C4-2B (cell line): ENCODE measurements at regions not wholly inside any gene's neighbourhood (a gene's known extent, or its start where the extent isn't known, plus 50 kb on each side); places are given as distances from the start of the nearest gene placed in this dataset.

Source experiments
- H3K27ac ChIP-seq: fragments of 450-650 bp; 2 replicates; pipeline ENCODE4 v1.5.1; 2017
- CTCF ChIP-seq: fragments of 450-650 bp; conservative IDR thresholded peaks from 2 replicates; pipeline ENCODE4 v1.5.1; 2017; ENCODE audit warnings: mild to moderate bottlenecking
- ZFX ChIP-seq: fragments of 450-650 bp; IDR thresholded peaks from 2 replicates; pipeline ENCODE4 v1.6.1; 2017

DNA sequence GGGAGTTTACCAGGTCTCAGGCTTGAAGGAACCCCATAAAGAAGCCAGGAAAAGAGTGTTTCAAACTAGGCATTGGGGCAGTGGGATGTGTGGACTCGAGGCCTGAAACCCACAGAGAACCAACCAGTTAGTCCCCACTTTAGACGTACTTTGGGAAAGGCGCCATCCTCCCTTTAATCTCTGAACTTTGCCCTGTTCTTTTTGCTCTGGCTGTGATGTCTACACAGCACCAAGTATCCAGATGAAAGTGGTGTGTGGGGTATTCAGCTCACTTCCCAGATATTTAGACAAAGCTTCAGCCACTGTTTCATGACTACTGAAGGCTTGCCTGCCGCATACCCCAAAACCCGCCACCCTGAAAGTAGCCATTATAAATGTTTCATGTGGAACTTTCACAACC lies 116.9 kb upstream of the IRX5 start:
- H3K27ac ChIP-seq: no peak overlapping the region
- TF ChIP-seq ZFX (no peak), CTCF (no peak)

GRCh38 chr16:54812229-54812628 lies 118.4 kb upstream of the IRX5 start:
- H3K27ac ChIP-seq: no peak overlapping the region
- no peak for TF ChIP-seq ZFX
- peak; percentile 50 for TF ChIP-seq CTCF

- no peak for TF ChIP-seq ZFX
- TF ChIP-seq CTCF: no peak
- no peak overlapping the region for H3K27ac ChIP-seq
These were observed 121.8 kb upstream of the IRX5 start for GRCh38 chr16:54808890-54809289.

DNA sequence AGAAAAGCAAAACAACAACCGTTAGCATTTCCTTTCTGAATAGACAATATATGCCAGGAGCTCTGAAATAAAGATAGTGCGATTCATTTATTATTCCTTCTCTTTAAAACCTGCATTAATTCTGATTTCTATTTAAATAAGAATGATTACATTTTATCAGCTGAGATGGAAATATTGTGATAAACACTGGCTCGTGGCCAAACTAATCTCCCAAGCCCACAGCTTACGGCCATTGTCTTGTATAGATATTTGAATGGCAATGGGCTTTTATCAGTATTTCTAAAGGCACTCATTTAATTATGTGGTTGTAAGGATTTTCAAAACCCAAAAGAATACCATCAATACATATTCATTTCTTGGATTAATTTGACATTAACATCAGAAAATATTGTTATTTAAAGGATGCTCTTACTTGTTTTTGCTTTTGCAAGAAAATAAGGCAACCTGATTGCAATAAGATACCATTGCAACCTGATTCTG lies 123.7 kb upstream of the IRX5 start:
- no peak overlapping the region for H3K27ac ChIP-seq
- TF ChIP-seq ZFX: no peak
- no peak for TF ChIP-seq CTCF

DNA sequence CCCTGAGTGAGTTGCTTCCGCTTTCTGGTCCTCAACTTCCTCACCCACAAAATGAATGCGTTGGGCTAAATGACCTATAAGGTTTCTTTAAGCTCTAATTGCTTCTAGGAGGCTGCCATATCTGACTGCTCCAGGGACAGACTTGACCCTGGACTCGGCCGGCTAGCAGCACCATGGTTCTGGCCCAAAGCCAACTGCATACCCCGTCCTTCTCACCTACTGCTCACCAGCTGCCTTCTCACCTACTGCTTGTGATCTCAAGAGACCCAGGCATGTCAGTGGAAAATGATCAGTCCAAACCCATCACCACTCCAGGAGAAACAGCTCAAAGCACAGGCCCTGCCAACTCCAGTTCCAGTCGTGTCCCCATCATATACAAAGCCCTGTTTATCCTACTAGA lies 124.3 kb upstream of the IRX5 start:
- no peak for TF ChIP-seq ZFX
- no peak for TF ChIP-seq CTCF
- no peak overlapping the region for H3K27ac ChIP-seq

DNA sequence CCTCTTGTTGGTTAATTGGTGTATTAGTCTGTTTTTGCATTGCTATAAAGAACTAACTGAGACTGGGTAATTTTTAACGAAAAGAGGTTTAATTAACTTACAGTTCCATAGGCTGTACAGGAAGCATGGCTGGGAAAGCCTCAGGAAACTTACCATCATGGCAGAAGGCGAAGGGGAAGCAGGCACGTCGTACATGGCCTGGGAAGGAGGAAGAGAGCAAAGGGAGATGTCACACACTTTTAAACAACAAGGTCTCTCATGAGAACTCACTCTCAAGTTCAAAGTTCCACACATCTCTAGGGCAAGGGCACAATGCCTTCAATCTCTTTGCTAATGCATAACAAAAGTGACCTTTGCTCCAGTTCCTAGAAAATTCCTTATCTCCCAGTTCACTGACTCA lies 125.0 kb upstream of the IRX5 start:
- no peak for TF ChIP-seq ZFX
- no peak for TF ChIP-seq CTCF
- no peak overlapping the region for H3K27ac ChIP-seq

GRCh38 chr16:54801057-54801844 lies 129.4 kb upstream of the IRX5 start:
- TF ChIP-seq CTCF (no peak), ZFX (no peak)
- no peak overlapping the region for H3K27ac ChIP-seq
